Liver (tissue), 3 donors: ENCODE measurements at regions not wholly inside any gene's neighbourhood (a gene's known extent, or its start where the extent isn't known, plus 50 kb on each side); places are given as distances from the start of the nearest gene placed in this dataset.

Experiments
- EGR1 ChIP-seq, 2 donors: IDR thresholded peaks; 2 replicates each; pipeline ENCODE4 v1.6.1; 2016 to 2018; ENCODE audit warnings: antibody characterized with exemption in 2 of 2, low read depth in 2 of 2
- GABPA ChIP-seq, 2 donors: IDR thresholded peaks in 1 of 2; conservative IDR thresholded peaks in 1 of 2; 2 replicates each; pipeline ENCODE4 v1.6.1; 2016; ENCODE audit warnings: antibody characterized with exemption in 2 of 2, mild to moderate bottlenecking in 1 of 2, moderate library complexity in 1 of 2
- SP1 ChIP-seq: IDR thresholded peaks from 2 replicates; pipeline ENCODE4 v1.6.1; 2018; ENCODE audit warnings: antibody characterized with exemption, mild to moderate bottlenecking
- YY1 ChIP-seq: IDR thresholded peaks from 2 replicates; pipeline ENCODE4 v1.6.1; 2016; ENCODE audit warnings: antibody characterized with exemption, mild to moderate bottlenecking
- TF ChIP-seq, protein P1 (sequence below): fragments of 150-350 bp; IDR thresholded peaks from 2 replicates; pipeline ENCODE4 v1.5.1; 2017; ENCODE audit warnings: improper control_type of control experiment, low read depth, low read length; ENCODE audit not compliant: missing input control
- TF ChIP-seq, protein P2 (sequence below): IDR thresholded peaks from 2 replicates; pipeline ENCODE4 v1.6.1; 2016; ENCODE audit warnings: antibody characterized with exemption, mild to moderate bottlenecking
- donor health status: healthy.
- donor health status: healthy.

DNA sequence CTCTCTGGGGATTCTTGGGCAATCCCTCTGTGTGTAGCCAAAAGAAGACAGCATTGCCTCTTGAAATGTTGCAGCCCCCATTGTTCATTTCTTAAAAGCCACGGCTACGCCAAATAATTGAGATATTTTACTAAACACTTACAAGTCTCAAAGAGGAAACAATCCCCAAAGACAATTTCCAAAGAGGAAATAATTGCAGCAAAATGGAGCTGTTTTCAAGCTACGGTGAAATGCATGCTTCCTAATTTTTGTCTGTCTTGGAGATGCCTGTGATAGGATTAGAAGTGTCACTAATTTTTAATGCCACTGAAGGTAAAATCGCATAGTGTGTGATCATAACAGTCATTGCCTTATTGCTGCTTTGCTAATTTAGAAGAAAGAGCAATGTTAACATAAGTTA is 72.9 kb upstream of the NAMPT start:
- TF ChIP-seq, protein P1, sequence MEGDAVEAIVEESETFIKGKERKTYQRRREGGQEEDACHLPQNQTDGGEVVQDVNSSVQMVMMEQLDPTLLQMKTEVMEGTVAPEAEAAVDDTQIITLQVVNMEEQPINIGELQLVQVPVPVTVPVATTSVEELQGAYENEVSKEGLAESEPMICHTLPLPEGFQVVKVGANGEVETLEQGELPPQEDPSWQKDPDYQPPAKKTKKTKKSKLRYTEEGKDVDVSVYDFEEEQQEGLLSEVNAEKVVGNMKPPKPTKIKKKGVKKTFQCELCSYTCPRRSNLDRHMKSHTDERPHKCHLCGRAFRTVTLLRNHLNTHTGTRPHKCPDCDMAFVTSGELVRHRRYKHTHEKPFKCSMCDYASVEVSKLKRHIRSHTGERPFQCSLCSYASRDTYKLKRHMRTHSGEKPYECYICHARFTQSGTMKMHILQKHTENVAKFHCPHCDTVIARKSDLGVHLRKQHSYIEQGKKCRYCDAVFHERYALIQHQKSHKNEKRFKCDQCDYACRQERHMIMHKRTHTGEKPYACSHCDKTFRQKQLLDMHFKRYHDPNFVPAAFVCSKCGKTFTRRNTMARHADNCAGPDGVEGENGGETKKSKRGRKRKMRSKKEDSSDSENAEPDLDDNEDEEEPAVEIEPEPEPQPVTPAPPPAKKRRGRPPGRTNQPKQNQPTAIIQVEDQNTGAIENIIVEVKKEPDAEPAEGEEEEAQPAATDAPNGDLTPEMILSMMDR = no peak
- TF ChIP-seq SP1 = no peak
- no peak for TF ChIP-seq EGR1 (IDR thresholded peaks at IDR 0.05; ENCODE audit: low read depth in 2 of 2)
- TF ChIP-seq, protein P2, sequence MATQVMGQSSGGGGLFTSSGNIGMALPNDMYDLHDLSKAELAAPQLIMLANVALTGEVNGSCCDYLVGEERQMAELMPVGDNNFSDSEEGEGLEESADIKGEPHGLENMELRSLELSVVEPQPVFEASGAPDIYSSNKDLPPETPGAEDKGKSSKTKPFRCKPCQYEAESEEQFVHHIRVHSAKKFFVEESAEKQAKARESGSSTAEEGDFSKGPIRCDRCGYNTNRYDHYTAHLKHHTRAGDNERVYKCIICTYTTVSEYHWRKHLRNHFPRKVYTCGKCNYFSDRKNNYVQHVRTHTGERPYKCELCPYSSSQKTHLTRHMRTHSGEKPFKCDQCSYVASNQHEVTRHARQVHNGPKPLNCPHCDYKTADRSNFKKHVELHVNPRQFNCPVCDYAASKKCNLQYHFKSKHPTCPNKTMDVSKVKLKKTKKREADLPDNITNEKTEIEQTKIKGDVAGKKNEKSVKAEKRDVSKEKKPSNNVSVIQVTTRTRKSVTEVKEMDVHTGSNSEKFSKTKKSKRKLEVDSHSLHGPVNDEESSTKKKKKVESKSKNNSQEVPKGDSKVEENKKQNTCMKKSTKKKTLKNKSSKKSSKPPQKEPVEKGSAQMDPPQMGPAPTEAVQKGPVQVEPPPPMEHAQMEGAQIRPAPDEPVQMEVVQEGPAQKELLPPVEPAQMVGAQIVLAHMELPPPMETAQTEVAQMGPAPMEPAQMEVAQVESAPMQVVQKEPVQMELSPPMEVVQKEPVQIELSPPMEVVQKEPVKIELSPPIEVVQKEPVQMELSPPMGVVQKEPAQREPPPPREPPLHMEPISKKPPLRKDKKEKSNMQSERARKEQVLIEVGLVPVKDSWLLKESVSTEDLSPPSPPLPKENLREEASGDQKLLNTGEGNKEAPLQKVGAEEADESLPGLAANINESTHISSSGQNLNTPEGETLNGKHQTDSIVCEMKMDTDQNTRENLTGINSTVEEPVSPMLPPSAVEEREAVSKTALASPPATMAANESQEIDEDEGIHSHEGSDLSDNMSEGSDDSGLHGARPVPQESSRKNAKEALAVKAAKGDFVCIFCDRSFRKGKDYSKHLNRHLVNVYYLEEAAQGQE = no peak
- TF ChIP-seq YY1 = no peak
- no peak for TF ChIP-seq GABPA (IDR thresholded peaks at IDR 0.05 in 1 of 2, conservative IDR thresholded peaks at IDR 0.05 in 1 of 2)
